Progenitor cell of endocrine pancreas (in vitro differentiated cells): ENCODE measurements at regions not wholly inside any gene's neighbourhood (a gene's known extent, or its start where the extent isn't known, plus 50 kb on each side); places are given as distances from the start of the nearest gene placed in this dataset.

Experiments
- DNase-seq: peaks from one replicate; pipeline ENCODE4 v3.0.0; 2021; ENCODE audit warnings: low spot score; ENCODE audit not compliant: unreplicated experiment
- H3K27ac Mint-ChIP-seq: 2 replicates; pipeline ENCODE4 v1.8.0; 2021; ENCODE audit warnings: mild to moderate bottlenecking, moderate library complexity, mixed read lengths
- H3K27me3 Mint-ChIP-seq: 2 replicates; pipeline ENCODE4 v1.8.0; 2021; ENCODE audit warnings: mixed read lengths
- H3K36me3 Mint-ChIP-seq: 2 replicates; pipeline ENCODE4 v1.8.0; 2022; ENCODE audit warnings: mixed read lengths; ENCODE audit not compliant: insufficient read depth
- H3K4me1 Mint-ChIP-seq: 2 replicates; pipeline ENCODE4 v1.8.0; 2021; ENCODE audit warnings: low read depth, mixed read lengths
- H3K4me3 Mint-ChIP-seq: 2 replicates; pipeline ENCODE4 v1.8.0; 2021; ENCODE audit warnings: low read depth, mild to moderate bottlenecking, moderate library complexity, mixed read lengths
- H3K9me3 Mint-ChIP-seq: 2 replicates; pipeline ENCODE4 v1.8.0; 2021; ENCODE audit warnings: low read depth, mixed read lengths
- CTCF ChIP-seq: fragments of 200-600 bp; sonication (generic); IDR thresholded peaks from one replicate; pipeline ENCODE4 v1.5.0; 2021; ENCODE audit warnings: antibody characterized with exemption, mild to moderate bottlenecking; ENCODE audit not compliant: unreplicated experiment

- Mint-ChIP-seq H3K4me3 (no peak overlapping the region), H3K27me3 (peaks cover 8% of the 10 kb centered on the region), H3K9me3 (no peaks in the 10 kb centered on the region), H3K4me1 (peaks cover 15% of the 10 kb centered on the region), H3K36me3 (no peaks in the 10 kb centered on the region), H3K27ac (no peak overlapping the region)
- DNase-seq = no peak
- no peak for TF ChIP-seq CTCF
Measured at GRCh38 chr2:172377408-172377807, 50.0 kb upstream of the ITGA6 start.
